ELR (cell line): ENCODE measurements at regions not wholly inside any gene's neighbourhood (a gene's known extent, or its start where the extent isn't known, plus 50 kb on each side); places are given as distances from the start of the nearest gene placed in this dataset.
A peak's percentile ranks its signal among the peaks of the same experiment; 100 is the strongest.

Experiments
- DNase-seq: peaks from one replicate; pipeline ENCODE4 v3.0.0-alpha.2; 2015; ENCODE audit warnings: low read depth

DNA sequence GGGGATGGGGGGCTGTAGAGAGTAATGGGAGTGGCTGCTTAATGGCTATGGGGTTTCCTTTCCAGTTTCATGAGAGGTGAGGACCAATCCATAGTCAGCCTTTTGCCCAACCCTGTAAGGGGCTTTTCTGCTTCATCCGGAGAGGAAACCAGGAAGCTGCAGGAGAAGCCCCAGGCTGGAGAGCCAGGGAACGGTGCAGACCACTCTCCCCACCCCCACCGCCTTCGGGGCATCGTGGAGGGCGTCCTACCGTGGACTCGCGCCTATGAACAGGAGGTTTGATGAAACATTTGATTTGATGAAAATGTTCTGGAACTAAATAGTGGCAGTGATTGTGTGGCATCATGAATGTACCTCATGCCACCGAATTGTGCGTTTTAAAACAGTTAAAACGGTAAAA lies 204.3 kb upstream of the DIO3 start:
- no peak for DNase-seq

DNA sequence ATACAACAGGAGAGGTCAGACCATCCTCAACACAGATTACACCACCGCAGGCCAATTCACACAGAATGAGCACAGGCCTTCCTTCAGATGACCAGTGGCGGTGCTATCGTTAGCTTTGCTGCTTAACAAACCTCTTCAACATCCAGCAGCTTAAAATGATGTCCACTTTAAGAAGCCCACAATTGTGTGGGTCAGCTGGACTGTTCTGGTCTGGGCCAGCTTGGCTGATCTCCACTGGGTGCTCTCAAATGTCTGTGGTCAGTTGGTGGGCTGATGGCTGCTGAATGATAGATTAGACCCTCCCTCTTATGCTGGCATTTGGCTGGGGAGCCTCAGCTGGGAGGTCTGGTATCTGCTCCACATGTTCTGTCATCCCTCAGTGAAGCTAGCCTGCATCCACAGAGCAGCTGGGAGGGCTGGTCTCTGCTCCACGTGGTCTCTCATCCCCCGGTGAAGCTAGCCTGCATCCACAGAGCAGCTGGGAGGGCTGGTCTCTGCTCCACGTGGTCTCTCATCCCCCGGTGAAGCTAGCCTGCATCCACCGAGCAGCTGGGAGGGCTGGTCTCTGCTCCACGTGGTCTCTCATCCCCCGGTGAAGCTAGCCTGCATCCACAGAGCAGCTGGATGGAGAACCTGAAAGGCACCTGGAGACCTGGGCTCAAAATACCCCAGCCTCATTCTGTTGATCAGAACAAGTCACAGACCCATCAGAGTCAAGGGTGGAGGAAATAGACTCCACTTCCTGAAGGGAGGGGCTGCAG lies 203.6 kb upstream of the DIO3 start:
- DNase-seq, result no peak

DNA sequence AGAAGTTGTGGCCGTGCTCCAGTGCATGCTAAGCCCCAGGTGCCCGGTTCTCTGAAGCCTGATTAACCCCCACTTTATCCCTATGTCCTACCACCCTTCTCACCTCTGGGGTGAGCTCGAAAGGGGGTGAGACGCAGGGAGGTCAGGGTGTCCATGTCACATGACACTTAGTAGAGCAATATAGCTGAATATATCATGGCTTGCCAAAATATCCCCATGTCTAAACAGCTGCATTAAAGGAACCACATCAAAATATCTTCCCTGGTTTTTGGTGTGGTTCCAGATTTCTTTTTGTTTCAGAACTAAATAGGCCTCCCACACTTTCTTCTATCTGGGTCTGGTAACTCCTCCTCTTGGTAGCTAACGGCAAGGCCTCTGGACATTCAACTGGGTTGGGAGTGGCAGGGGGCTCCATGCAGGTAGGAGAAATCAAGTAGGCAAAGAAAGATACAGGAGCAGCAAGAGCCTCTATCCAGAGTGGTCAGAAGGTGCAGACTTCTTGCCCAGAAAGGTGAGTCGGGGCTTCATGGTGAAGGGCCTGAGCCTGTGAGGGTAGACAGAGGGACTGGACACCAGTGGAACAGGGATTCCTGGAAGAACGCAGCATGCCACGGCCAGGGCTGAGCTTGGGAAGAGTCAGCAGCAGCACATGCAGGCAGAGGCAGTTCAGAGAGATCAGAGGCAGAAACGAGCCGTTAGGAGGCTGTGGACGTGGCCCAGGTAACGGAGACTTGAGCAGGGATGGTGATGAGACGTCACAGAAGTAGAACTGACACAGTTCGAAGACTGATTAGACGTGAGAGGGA lies 202.8 kb upstream of the DIO3 start:
- no peak for DNase-seq

DNA sequence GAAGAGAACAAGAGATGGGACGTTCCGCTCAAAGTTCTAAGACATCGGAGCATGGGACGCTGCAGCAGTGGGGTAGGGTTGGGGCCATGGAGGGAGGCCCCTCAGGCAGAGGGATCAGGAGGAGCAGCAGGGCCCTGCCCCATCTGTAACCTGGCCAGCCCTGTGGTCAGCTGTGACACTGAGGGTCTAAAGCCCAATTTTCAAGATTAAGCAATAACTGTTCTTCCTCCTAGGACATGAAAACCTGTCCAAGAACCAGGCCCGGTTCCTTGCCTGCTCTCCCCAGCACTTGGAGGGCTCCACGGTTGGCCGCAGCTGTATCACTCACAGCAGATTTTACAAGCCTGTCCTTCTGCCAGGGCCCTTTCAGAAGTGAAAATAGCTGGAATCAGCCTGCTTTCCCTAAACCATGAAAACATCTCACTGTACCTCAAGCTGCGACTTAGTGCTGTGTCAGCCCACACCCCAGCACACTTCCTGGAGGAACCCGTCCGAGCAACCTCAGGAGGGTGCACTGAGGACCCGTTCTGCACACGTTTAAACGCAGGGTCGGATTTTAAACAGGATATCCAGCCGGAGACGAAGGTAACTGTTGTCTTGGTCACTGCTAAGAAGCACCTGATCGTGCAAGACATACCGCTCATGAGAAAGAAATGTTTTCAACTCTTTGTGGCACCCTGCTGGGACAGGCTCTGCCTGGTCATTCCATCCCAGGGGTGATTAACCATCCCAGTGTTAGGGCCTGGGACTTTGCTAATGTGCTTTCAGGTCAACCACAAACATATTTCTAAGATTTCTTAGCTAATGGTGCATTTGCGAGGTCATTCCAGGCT lies 201.9 kb upstream of the DIO3 start:
- peak; percentile 9 for DNase-seq

DNA sequence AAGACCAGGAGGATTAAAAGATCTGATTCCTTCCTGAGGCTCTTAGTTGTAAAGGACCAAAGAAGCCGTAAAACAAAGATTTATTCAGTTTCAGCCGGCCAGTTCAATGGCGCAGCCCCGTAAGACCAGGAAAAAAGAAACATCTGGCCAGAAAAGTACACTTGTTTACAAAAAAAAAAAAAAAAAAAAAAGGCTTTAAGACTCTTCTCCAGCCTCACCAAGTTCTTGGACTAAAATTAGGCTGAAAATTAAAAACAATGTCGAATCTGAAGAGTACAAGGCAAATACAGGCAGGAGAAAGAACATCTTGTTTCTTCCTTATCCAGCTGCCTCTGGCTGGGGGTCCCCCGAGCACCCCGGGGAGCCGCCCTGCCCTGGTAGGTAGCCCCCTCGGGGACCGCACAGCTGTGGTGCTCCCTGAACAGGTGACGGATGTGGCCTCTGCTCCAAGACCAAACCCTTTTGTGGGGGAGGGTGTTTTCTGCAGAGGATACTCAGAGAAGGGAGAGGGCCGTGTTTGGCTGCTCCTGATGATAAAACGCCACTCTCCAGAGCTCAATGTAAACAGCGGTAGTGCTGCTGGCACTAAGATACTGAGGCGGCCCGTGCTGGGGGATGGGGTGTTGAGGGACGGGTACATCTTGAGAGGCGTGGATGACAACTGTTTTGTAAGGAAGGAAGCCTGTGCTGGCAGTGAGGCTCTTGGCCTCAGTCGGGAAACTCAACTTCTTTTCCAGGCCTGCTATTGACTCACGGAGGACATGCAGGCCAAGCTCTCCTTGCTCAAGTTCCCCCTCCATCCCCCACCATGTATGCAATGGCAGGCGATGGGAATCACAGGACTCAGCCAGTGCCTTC lies 201.0 kb upstream of the DIO3 start:
- no peak for DNase-seq

DNA sequence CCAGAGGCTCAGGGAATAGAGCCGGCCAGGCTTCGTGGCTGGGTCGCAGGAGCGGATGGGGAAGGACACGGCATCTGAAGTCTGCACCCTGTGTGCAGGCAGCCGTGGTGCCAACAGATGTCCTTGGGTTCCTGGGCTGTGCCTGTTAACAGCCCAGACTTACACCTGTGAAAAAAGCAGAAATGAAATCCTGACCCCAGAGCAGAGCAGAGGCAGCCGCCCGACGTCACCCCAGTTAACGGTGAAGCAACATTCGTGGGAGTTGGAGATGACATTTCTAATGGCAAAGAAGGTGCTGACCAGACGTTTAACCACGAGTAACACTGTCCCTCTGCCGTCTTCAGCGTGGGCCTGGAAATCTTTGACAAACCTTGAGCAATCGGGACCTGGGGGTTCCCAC lies 200.3 kb upstream of the DIO3 start:
- no peak for DNase-seq

DNA sequence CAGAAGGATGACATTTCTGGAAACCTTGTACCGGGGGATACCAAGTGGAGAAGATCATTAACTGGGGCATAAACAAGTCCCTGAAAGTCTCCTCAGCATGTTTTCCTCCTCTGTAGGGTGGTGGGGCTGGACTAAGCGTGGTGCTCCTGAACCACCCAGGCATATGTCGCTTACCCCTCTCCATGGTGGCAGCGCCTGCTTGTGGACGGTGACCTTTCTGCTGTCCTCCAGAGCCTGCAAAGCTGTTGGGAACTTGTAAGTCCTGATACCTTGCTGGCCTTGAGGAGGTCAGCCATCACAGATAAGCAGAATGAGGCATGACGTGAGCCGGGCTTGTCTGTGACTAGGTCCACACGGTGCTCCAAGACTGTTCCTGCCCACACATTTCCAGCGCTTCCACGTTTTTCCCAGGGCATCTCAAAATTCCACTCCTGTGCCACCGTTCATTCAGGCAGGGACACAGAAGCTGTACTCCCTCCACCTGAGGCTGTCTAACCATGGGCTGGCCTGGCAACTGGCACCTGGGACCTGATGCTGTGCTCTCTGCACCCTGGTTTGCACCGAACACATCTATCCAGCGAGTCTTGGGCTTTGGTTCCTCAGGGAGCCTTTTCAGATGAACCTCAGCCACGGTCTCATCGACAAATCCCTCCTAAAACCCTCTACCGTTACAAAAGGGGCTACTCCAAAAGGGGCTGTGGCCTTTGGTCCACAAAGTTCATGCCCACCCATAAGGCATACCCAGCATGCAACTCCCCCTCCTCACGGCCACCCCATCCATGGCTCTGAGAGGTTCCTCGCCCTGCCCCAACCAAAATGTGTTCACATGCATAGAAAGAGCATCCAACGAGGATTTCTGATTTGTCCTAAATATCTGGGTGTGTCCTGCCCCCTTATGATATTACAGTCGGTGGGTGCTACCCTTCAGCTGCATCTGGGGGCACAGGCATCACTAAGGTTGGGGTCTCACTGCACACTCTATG lies 199.6 kb upstream of the DIO3 start:
- DNase-seq, result no peak

DNA sequence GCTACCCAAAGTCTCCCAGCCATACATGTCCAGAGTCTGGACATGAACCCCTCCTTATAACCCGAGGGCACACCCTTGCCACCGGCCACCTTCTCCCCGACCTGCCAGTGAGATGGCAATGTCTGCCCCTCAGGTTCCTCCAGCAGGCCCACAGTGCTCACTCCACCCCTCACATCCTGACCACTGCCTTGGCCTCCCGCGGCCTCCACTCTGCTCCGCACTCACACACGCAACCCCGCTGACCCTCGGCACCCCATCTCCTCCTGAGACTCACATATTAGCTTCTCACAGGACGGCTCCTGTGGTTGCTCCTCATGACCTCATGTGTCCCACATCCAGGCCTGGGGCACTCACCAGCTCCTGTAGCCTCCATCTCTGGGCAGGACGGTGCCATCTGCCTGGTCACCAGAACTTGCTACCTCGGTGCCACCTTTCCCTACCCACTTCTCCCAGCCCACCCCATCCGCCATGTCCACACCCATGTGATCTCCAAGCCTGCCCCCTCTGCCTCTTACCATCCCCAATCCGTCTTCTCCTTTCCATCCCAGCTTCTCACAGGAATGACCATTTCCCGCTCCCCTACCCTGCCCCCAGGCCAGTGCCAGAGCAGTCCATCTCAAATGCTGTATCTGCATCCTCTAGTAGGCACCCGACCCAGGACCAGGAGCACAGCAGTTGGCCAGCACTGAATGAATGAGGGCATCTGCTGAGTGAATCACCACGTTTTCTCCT lies 198.6 kb upstream of the DIO3 start:
- DNase-seq, result no peak

DNA sequence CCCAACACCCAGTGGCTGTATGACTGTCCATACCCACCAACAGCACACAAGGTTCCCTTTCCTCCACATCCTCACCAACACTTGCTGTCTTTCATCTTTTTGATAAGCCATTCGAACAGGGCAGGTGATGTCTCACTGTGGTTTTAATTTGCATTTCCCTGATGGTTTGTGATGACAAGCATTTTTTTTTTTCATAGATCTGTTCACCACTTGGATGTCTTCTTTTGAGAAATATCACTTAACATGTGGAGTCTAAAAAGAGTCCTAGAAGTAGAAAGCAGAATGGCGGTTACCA lies 198.1 kb upstream of the DIO3 start:
- no peak for DNase-seq

DNA sequence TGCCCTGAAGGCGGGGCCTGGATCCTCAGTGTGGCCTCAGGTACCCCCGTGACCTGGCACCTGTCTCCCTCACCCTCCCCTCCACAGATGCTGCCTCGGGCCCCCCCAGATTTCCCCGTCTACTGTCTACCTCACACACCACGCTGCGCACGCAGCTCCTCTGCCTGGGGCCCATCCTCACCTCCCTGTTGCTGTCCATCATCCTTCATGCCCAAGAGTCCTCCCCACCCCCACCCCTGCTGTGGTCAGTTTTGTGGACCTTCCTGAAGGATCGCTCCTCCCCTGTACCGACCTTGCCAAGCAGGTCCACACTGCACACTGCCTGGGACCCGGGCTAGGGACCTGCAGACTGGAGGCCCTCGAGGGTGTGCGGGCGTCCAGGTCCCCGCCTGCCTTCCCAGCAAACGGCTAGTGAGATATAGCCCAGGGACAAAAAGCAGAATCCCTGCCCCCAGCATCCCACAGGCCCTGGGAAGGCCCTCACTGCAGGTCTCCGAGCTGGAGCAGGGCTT lies 197.4 kb upstream of the DIO3 start:
- no peak for DNase-seq

DNA sequence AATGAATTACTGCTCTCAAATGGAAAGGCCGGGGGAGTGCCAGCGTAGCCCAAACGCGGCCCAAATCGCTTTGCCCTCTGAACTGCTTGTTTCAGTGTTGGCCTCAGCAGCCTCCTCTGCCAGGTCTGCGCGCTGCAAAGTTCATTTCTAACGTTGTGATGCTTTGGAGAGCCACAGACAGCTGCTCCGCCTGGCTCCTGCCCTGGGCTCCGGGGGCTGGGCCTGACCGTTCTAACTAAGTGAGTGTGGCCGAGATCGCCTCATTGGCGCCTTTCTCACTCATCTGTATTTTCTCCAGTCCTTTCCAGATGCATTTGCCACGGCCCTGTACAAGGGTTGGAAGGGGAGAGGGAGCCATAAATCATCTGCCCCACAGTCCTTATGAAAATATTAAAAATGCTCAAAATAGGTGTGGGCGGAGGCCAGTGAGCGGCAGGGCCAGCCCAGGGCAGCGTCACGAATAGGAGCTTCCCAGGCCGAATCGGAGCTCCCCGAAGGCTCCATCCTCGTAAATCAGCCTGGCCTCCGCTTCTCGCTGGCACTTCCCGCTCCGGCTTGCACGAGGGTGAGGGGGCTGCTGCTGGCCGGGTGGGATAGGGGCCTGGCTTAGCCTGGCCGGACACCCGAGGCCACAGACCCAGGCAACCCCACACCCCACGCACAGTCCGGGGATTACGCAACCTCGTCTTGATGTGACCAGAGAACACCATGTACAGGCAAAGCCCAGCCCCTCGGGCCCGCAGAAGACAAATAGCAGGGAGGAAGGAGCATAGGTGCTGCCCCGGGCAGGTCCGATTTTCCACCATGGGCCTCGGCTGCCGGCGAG lies 196.6 kb upstream of the DIO3 start:
- no peak for DNase-seq

DNA sequence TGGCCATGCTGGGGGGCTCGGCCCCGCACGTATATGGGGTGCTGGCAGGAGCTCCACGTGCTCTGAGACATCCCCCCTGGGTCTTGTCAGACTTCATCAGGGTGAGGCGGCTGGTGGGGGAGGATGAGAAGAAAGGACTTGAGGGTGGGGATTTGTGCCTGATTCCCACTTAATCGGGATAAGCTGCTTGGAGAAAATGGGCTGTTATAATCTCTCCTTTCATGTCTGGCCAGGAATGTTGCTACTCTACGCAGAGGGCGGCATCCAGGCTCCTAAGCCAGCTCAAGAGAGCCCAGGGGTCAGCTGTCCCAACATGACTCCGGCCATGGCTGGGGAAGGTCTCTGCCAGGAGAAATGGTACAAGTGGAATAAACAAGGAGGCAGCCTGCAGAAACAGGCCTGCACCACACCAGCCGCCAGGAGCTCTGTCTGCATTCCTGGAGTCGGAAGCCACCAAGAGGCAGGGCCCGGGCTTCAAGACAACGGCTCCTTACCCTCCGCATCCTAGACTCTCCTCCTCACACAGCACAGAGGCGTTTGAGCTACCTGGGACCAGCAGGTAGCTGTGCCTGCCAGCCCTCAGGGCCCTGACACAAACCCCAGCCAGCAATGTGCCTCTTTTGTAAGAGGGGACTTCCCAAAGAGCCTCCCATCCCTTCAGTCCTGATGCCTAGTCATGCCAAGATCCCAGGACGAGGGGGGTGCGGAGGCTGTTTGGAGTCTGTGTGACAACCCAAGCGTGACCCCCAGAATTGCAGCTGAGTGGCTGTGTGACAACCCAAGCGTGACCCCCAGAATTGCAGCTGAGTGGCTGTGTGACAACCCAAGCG lies 195.8 kb upstream of the DIO3 start:
- no peak for DNase-seq

DNA sequence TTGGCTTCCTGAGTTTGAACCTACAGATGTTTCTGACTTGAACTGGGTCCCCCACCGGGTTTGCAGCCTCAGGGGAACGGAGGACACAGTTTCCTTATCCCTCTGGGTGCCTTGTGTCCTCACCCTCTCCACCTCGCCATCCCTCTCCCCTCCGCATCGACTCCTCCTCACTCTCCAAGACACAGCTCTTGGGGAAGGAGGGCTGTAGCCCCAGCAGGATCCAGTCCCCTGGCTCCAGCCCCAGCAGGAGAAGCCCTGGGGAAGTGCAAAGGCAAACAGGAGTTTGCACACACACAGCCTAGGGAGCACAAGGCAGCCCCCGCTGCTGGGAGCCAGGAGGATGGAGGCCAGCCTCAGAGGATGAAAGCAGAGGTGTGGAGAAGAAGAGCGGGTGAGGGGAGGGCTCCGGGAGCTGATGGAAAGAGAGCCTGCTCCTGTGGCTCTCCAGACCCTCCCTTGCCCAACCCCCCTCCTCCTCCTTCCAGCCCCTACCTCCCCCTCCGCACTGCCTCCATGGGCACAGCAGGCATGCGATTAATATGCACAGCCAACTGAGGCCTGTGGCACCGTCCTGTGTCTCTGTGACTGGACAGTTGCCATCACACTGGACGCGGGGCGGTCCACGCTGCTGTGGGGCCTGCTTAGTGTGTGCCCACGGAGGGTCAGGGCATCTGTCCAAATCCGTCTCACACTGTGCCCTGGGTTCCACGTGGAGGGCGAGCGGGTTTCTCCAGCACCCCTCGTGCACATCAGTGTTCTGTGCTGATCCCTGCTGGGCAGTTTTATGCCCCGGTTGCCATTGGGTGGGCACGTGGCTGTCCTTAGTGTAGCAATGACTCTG lies 193.7 kb upstream of the DIO3 start:
- DNase-seq, result no peak

DNA sequence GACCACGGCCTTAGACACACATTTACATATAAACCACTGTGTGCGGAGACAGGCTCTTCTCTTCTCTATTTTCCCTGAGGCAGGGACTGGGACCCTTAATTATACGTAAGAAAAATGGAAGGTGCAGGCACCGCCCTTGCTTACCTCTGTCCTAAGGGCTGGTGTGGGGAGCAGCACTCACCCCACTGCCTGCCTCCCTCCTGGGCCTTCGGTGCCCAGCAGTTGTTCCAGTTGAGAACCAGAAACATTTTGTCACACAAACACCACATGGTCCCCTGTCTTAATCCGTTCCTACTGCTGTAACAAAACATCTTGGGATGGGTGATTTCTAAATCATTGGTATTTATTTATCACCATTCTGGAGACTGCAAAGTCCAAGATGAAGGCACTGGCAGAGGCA lies 192.7 kb upstream of the DIO3 start:
- DNase-seq, result no peak

DNA sequence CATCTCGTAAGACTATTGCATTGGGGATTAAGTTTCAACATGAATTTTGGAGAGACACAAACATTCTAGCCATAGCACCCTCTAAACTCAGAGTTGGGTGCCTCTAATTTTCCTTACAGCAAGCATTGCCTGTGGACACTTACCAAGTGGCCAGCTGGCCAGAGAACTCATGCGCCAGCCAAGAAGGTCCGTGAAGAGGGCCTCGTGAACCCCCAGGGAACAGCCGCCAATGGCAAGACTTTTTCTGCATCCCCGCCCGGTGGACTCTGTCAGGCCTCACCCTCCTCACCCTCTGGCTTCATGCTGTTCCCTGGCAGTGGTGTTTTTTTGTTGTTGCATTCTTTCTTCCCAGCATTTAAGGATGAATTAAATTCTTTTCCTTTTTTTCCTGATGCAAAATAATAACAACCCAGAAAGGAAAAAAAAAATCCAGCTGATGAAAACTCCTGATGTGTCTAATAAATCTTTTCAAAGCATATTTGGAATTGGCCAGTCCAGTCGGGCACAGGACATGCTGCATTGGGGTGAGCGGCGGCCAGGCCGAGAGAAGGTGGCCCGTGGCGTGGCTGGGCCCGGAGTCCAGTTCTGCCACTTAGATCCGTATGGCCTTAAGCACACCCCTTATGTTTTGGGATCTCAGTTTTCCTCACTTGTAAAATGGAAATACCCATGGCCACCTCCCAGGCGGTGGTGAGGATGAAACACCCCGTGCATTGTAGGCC lies 191.9 kb upstream of the DIO3 start:
- no peak for DNase-seq

DNA sequence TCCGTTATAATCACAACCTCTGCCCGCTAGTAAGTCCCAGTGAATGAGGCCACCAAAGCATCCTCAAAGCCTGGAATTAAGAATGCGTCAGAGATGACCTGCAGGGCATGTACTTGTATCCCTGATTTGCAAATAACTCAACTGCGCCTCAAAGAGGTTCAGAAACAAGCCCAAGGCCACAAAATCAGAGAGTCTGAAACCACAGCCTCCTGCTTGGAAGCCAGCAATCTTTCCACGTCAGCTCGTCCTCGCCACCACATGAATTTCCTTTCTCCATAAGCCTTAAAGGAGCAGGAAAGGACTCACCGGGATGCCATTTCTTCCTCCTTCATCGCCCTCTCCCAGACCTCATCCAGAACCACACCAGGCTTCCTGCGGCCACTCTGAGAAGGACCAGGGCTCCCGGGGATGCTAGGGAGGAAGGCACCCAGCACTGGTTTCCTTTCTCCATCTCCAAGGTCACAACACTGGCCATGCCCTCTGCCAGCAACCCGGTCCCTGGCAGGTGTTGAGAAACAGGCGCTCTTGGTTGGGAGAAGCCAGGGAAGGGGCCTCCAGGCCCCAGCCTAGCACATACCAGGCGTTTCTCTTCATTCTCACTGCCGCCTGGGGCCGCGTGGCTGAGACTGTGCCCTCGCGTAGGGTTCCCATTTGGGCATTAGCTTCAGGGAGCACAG lies 191.2 kb upstream of the DIO3 start:
- DNase-seq, result peak; percentile 63
